HEK293T (cell line): ENCODE measurements at regions not wholly inside any gene's neighbourhood (a gene's known extent, or its start where the extent isn't known, plus 50 kb on each side); places are given as distances from the start of the nearest gene placed in this dataset.

Source experiments
- CTCF ChIA-PET: fragments of 350-600 bp; formaldehyde crosslinking; extraction: SDS; loops from one replicate; lab custom pipeline; 2021; ENCODE audit warnings: antibody characterized with exemption, inconsistent platforms; lab: Yijun Ruan, JAX
- POLR2A ChIA-PET: fragments of 350-600 bp; formaldehyde crosslinking; extraction: SDS; loops from one replicate; lab custom pipeline; 2020; ENCODE audit warnings: antibody characterized with exemption, inconsistent platforms; lab: Yijun Ruan, JAX
- DNase-seq: peaks from one replicate; pipeline ENCODE4 v3.0.0; 2012; ENCODE audit warnings: mixed read lengths; ENCODE audit errors: extremely low spot score
- ARNT ChIP-seq: fragments of 450-650 bp; IDR thresholded peaks from 2 replicates; pipeline ENCODE4 v1.6.1; 2017; ENCODE audit warnings: mild to moderate bottlenecking
- BHLHE40 ChIP-seq: fragments of 450-650 bp; IDR thresholded peaks from 2 replicates; pipeline ENCODE4 v1.6.1; 2016; ENCODE audit warnings: mild to moderate bottlenecking, moderate library complexity, borderline replicate concordance
- CTBP1 ChIP-seq: fragments of 450-650 bp; IDR thresholded peaks from 2 replicates; pipeline ENCODE4 v1.6.1; 2016; ENCODE audit warnings: borderline replicate concordance
- ELF4 ChIP-seq: fragments of 450-650 bp; IDR thresholded peaks from 2 replicates; pipeline ENCODE4 v1.6.1; 2017; ENCODE audit warnings: antibody characterized with exemption
- FOXA1 ChIP-seq: fragments of 450-650 bp; IDR thresholded peaks from 2 replicates; pipeline ENCODE4 v1.6.1; 2016; ENCODE audit warnings: mild to moderate bottlenecking
- FOXK2 ChIP-seq: fragments of 450-650 bp; IDR thresholded peaks from 2 replicates; pipeline ENCODE4 v1.6.1; 2016; ENCODE audit warnings: mild to moderate bottlenecking
- FOXM1 ChIP-seq: fragments of 450-650 bp; IDR thresholded peaks from 2 replicates; pipeline ENCODE4 v1.6.1; 2017; ENCODE audit warnings: mild to moderate bottlenecking, borderline replicate concordance
- HDGF ChIP-seq: fragments of 450-650 bp; IDR thresholded peaks from 2 replicates; pipeline ENCODE4 v1.6.1; 2017; ENCODE audit warnings: antibody characterized with exemption, borderline replicate concordance
- L3MBTL2 ChIP-seq: fragments of 450-650 bp; conservative IDR thresholded peaks from 2 replicates; pipeline ENCODE4 v1.6.1; 2016; ENCODE audit warnings: mild to moderate bottlenecking
- LEF1 ChIP-seq: fragments of 450-650 bp; IDR thresholded peaks from 2 replicates; pipeline ENCODE4 v1.6.1; 2017; ENCODE audit warnings: mild to moderate bottlenecking, borderline replicate concordance
- NFRKB ChIP-seq: fragments of 450-650 bp; IDR thresholded peaks from 2 replicates; pipeline ENCODE4 v1.6.1; 2016; ENCODE audit warnings: mild to moderate bottlenecking, moderate library complexity
- SP1 ChIP-seq: fragments of 450-650 bp; IDR thresholded peaks from 2 replicates; pipeline ENCODE4 v1.6.1; 2017
- SUZ12 ChIP-seq: fragments of 450-650 bp; IDR thresholded peaks from 2 replicates; pipeline ENCODE4 v1.6.1; 2016; ENCODE audit warnings: mild to moderate bottlenecking
- TARDBP ChIP-seq: fragments of 450-650 bp; IDR thresholded peaks from 2 replicates; pipeline ENCODE4 v1.6.1; 2016
- ZNF384 ChIP-seq: fragments of 450-650 bp; IDR thresholded peaks from 2 replicates; pipeline ENCODE4 v1.6.1; 2016
- TF ChIP-seq, protein P1 (sequence below): fragments of 450-650 bp; IDR thresholded peaks from 2 replicates; pipeline ENCODE4 v1.6.1; 2016

DNA sequence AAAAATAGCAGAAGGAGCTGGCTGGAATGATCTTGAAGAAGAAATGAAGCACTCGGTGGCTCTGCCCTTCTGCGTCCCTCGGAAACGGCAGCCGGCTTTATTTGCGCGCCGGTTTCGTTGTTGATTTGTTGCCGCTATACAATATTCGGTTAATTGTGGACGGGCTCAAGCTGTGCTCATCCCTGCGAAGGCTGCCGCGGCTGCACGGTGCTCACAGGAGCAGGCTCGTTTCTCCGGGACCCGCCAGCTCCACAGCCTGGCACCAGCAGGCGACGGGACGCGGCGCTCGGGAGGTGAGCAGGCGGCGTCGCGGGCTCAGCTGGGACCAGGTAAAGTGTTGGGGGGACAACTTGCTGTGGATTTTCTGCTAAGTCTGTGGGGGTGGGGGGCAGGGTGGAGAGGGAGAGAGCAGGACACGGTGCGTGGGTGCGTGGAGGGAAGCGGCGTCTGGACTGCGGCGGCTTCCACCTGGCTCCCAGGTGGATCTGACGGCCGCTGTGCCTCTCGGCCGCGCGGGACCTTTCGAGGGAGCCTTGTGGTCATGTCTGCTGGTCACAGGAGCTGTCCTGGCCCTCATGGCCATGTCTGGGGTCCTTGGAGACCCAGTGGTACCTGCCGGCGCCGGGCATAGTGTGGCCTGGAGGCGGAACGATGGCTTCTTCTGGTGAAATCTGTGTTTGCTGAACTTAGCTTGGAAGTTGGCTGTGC is 90.9 kb downstream of the TEX29 start:
- POLR2A ChIA-PET: no interaction called here
- CTCF ChIA-PET: no interaction called here
- TF ChIP-seq, protein P1, sequence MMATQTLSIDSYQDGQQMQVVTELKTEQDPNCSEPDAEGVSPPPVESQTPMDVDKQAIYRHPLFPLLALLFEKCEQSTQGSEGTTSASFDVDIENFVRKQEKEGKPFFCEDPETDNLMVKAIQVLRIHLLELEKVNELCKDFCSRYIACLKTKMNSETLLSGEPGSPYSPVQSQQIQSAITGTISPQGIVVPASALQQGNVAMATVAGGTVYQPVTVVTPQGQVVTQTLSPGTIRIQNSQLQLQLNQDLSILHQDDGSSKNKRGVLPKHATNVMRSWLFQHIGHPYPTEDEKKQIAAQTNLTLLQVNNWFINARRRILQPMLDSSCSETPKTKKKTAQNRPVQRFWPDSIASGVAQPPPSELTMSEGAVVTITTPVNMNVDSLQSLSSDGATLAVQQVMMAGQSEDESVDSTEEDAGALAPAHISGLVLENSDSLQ: no peak
- TF ChIP-seq NFRKB: no peak
- no peak for DNase-seq

DNA sequence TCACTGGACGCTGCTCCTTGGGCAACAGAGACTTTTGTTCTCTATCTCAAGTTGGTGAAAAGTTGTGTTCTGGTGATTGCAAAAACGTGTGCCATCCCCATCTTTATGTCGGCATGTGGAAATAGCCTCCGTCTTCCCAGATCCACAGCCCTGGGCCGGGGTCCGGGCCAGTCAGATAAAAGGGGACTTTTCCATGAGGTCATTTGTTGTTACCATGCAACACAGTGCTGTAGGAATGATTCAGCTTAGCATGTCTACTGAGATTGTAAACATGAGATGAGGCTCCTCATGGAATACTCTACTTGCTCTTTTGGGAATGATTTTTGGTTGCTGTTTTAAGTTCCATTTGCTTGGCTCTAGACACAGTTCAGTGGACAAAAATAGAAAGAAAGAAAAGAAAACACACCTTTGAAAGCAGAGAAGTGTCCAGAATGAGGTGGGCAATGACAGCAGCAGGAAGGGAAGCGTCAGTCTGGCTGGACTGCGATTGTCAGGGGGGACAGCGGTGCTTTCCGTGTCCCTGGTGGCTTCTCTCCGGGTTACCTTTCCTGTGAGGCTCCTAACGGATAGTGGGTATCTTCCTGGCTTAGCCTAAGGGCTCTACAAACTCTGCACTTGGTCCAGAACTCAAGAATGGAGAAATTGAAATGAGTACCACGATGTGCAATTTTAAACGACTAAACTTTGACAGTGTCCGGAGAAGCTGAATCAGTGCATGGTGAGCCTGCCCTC is 91.6 kb downstream of the TEX29 start:
- ChIA-PET CTCF (no interaction called here), POLR2A (no interaction called here)
- no peak for DNase-seq
- no peak for TF ChIP-seq FOXA1
- no peak for TF ChIP-seq BHLHE40
- no peak for TF ChIP-seq L3MBTL2
- no peak for TF ChIP-seq FOXK2
- no peak for TF ChIP-seq SP1
- TF ChIP-seq LEF1: no peak
- TF ChIP-seq NFRKB: no peak
- no peak for TF ChIP-seq ARNT
- TF ChIP-seq FOXM1: no peak

DNA sequence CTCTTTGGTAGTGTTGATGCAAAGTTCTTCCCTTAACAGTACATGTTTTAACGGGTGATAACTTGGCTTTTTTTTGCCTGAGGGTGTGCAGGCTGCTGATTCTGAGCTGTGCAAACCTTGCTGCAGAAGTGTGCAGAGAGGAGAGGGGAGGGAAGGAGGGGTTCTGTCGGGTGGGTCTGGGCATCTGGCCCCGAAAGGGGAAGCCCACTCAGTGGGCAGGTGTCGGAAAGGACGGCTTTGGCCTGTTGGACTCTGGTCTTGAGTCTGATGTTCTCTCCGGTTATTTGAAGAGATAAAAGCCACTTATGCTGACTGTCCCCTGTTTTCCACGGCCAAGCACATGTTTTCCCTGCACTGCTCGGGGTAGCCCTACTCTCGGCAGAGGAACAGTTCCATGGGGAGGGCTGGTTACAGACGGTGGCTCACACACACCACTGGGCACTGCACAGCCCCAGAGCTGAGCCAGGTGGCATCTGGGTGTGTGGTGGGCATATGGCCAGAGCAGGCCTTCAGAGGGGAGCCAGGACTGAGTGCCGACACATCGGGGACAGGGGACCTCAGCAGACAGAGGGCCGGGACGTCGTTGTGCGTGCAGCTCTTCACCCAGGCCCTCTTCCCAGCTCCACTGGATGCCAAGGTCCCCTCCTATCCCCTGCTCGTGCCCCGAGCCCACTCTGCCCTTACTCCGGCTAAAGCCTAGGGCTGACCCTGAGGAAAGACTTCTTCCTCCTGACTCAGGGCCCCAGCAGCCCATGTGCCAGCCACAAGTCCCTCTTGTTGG is 93.2 kb downstream of the TEX29 start:
- no peak for TF ChIP-seq L3MBTL2
- no peak for TF ChIP-seq FOXM1
- TF ChIP-seq TARDBP: no peak
- TF ChIP-seq, protein P1: no peak
- TF ChIP-seq LEF1: no peak
- TF ChIP-seq CTBP1: no peak
- no peak for TF ChIP-seq FOXA1
- no peak for TF ChIP-seq ZNF384
- TF ChIP-seq NFRKB: no peak
- DNase-seq: no peak
- ChIA-PET CTCF (interaction anchor here (1.2 kb wide), 1 partner anchor 16 kb away, joined by 3 read pairs; no protein-coding TSS in a partner anchor), POLR2A (no interaction called here)

DNA sequence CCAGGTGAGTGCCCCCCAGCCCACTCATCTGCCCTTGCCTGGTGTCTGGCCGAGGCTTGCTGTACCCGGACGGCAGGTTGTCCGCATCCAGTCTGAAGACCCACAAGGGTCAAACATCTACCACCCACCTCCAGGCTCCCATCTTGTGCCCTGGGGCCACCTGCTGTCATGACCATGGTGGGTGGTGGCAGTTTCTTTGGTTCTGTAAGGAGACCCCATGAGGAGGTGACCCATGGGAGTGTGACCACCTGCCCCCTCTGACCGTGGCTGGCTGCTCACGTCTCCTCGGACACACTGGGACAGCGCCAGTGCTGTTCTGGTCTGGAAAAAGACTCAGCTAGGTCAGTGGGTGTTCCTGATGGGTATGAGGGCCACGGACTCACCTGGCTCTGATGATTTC is 93.9 kb downstream of the TEX29 start:
- no peak for DNase-seq
- TF ChIP-seq ARNT: no peak
- TF ChIP-seq CTBP1: no peak
- no peak for TF ChIP-seq SP1
- no peak for TF ChIP-seq LEF1
- TF ChIP-seq TARDBP: no peak
- TF ChIP-seq FOXK2: no peak
- no peak for TF ChIP-seq ELF4
- no peak for TF ChIP-seq L3MBTL2
- TF ChIP-seq SUZ12: no peak
- ChIA-PET POLR2A (no interaction called here), CTCF (interaction anchor here (1.2 kb wide), 1 partner anchor 15 kb away, joined by 3 read pairs; no protein-coding TSS in a partner anchor)

DNA sequence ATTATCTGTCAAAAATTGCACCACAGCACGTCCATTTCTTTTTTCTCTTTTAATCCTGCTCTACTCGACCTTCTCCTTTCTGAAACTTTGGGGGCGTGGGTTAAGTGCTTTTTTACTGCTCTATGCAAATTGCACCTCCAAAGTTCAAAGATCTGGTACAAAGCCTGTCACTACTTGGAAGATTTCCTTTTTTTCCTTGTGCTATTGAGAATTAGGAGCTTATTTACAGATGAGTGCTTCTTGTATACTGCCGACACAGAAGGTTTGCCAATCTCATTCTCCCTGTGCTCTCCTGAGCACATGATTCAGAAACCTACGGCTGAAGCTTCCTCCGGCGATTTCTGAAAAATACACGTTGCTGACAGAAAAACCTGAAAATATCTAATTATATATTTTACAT is 94.8 kb downstream of the TEX29 start:
- ChIA-PET CTCF (interaction anchor here (1.3 kb wide), 1 partner anchor 14 kb away, joined by 5 read pairs; no protein-coding TSS in a partner anchor), POLR2A (no interaction called here)
- no peak for DNase-seq
- no peak for TF ChIP-seq SP1
- TF ChIP-seq ELF4: no peak

DNA sequence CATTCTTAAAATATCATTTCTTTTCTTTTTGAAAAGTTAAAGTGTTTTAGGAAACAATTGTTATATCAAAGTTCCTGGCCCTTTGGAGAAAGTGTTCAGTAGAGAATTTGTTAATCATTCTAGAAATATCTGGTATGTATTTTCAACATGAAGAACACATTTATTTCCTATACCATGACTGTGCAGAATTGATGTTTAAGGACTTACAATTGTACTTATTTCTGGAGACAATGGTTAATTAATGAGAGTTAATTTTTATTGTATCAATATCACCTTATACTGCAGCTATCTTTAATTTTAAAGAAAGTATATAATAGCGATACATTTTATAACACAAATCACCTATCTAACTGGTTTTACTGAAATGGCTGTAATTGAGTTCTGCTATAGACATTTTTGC is 95.3 kb downstream of the TEX29 start:
- POLR2A ChIA-PET: no interaction called here
- CTCF ChIA-PET: interaction anchor here (1.3 kb wide), 1 partner anchor 14 kb away, joined by 5 read pairs; no protein-coding TSS in a partner anchor
- TF ChIP-seq ELF4: no peak
- TF ChIP-seq TARDBP: no peak
- TF ChIP-seq HDGF: no peak
- TF ChIP-seq LEF1: no peak
- no peak for TF ChIP-seq SP1
- TF ChIP-seq ZNF384: no peak
- no peak for TF ChIP-seq FOXK2
- TF ChIP-seq ARNT: no peak
- TF ChIP-seq CTBP1: no peak
- no peak for TF ChIP-seq FOXM1
- DNase-seq: no peak
